ENCODE measurements at regions not wholly inside any gene's neighbourhood (a gene's known extent, or its start where the extent isn't known, plus 50 kb on each side); places are given as distances from the start of the nearest gene placed in this dataset.

DNA sequence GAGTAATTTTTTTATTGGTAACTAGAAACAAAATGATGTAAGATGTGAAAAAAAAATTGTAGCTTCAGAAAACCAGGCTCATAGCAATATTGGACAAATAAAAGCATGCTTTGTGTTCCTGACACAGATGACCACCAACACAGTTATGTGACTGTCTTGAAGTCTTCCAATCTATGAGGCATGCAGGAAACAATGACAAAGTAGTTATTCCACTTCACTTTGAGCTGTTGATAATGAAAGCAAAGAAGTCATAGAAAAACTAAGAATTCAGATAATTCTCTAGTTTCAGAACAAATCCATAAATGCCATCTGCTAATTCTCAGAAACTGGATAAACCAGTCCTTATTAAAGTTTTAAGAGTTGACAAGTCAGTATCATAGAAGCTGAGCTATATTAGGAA, 378.4 kb upstream of the SEMA3D start:
- Histone ChIP-seq H4K20me1 (ENCODE audit: control insufficient read depth, extremely low read depth, insufficient read depth, low read length) (no peaks in the 10 kb centered on the region), H3K36me3 (ENCODE audit: control insufficient read depth in 2 of 2, extremely low read depth in 1 of 2, insufficient read depth in 2 of 2, low read length in 2 of 2) (no peaks in the 10 kb centered on the region), H3K4me3 (ENCODE audit: control insufficient read depth in 2 of 3, extremely low read depth in 1 of 3, insufficient read depth in 2 of 3, low read depth in 1 of 3, low read length in 3 of 3) (no peak overlapping the region), H3K4me2 (ENCODE audit: control insufficient read depth, extremely low read depth, insufficient read depth, low read depth, low read length) (no peak overlapping the region), H3K79me2 (ENCODE audit: control insufficient read depth, insufficient read depth, low read length) (no peaks in the 10 kb centered on the region), H2AFZ (ENCODE audit: control insufficient read depth, low read length) (no peak overlapping the region), H3K9me3 (ENCODE audit: control insufficient read depth, low read depth, low read length) (no peaks in the 10 kb centered on the region), H3K27ac (ENCODE audit: control insufficient read depth, insufficient read depth, low read length) (no peak overlapping the region), H3K9me1 (ENCODE audit: control insufficient read depth, extremely low read depth, insufficient read depth, low read length) (no peaks in the 10 kb centered on the region), H3K27me3 (ENCODE audit: control insufficient read depth, extremely low read depth, insufficient read depth, low read length) (no peaks in the 10 kb centered on the region), H3K4me1 (ENCODE audit: control insufficient read depth, extremely low read depth, insufficient read depth, low read length) (no peaks in the 10 kb centered on the region), H3K9ac (ENCODE audit: control insufficient read depth, extremely low read depth, insufficient read depth, low read length) (no peak overlapping the region)
- FAIRE-seq (no peak), DNase-seq (ENCODE audit: low read depth, low spot score) (no peak)
- TF ChIP-seq CTCF (optimal IDR thresholded peaks at IDR 0.05 in 1 of 3, IDR thresholded peaks at IDR 0.05 in 1 of 3, conservative IDR thresholded peaks at IDR 0.05 in 1 of 3; ENCODE audit: extremely low read depth in 1 of 3, insufficient read depth in 2 of 3, low read length in 3 of 3), result no peak
- no peak for TF ChIP-seq EZH2 (IDR thresholded peaks at IDR 0.05; ENCODE audit: low read length)
- dilution Hi-C loops (cut with MboI; ENCODE audit: extremely low pct_ligation_motif_present, low sequenced_read_pairs), result no loop called here

DNA sequence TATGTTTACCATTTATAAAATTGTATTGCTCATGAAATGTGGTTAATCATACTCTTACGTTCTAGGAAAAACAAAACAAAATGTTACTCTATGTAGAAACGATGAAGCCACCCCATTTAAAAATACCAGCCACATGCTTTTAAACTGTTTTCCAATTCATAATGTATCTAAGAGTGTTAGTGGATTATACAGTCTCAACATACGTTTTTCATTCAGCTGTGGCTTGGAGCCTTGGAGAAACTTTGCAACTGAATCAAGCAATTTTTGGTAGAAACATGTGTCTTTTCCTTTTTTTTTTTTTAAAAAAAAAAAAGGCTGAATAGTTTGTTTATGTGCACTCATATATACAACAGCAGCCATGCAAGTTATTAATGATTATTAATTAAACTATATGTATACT, 378.0 kb upstream of the SEMA3D start:
- FAIRE-seq (no peak), DNase-seq (ENCODE audit: low read depth, low spot score) (no peak)
- Histone ChIP-seq H3K4me1 (ENCODE audit: control insufficient read depth, extremely low read depth, insufficient read depth, low read length) (no peaks in the 10 kb centered on the region), H3K9me3 (ENCODE audit: control insufficient read depth, low read depth, low read length) (no peaks in the 10 kb centered on the region), H3K4me2 (ENCODE audit: control insufficient read depth, extremely low read depth, insufficient read depth, low read depth, low read length) (no peak overlapping the region), H3K27me3 (ENCODE audit: control insufficient read depth, extremely low read depth, insufficient read depth, low read length) (no peaks in the 10 kb centered on the region), H3K9me1 (ENCODE audit: control insufficient read depth, extremely low read depth, insufficient read depth, low read length) (no peaks in the 10 kb centered on the region), H4K20me1 (ENCODE audit: control insufficient read depth, extremely low read depth, insufficient read depth, low read length) (no peaks in the 10 kb centered on the region), H3K36me3 (ENCODE audit: control insufficient read depth in 2 of 2, extremely low read depth in 1 of 2, insufficient read depth in 2 of 2, low read length in 2 of 2) (no peaks in the 10 kb centered on the region), H3K79me2 (ENCODE audit: control insufficient read depth, insufficient read depth, low read length) (no peaks in the 10 kb centered on the region), H3K27ac (ENCODE audit: control insufficient read depth, insufficient read depth, low read length) (no peak overlapping the region), H2AFZ (ENCODE audit: control insufficient read depth, low read length) (no peak overlapping the region), H3K9ac (ENCODE audit: control insufficient read depth, extremely low read depth, insufficient read depth, low read length) (no peak overlapping the region), H3K4me3 (ENCODE audit: control insufficient read depth in 2 of 3, extremely low read depth in 1 of 3, insufficient read depth in 2 of 3, low read depth in 1 of 3, low read length in 3 of 3) (no peak overlapping the region)
- dilution Hi-C loops (cut with MboI; ENCODE audit: extremely low pct_ligation_motif_present, low sequenced_read_pairs), result no loop called here
- TF ChIP-seq CTCF (optimal IDR thresholded peaks at IDR 0.05 in 1 of 3, IDR thresholded peaks at IDR 0.05 in 1 of 3, conservative IDR thresholded peaks at IDR 0.05 in 1 of 3; ENCODE audit: extremely low read depth in 1 of 3, insufficient read depth in 2 of 3, low read length in 3 of 3), result no peak
- TF ChIP-seq EZH2 (IDR thresholded peaks at IDR 0.05; ENCODE audit: low read length), result no peak

All from keratinocyte (primary cell).